ENCODE measurements at regions not wholly inside any gene's neighbourhood (a gene's known extent, or its start where the extent isn't known, plus 50 kb on each side); places are given as distances from the start of the nearest gene placed in this dataset.

GRCh38 chr6:140661691-140662090 is 1287.2 kb upstream of the CITED2 start:
- Histone ChIP-seq H3K4me3 (ENCODE audit: low read length) (no peak overlapping the region), H3K27ac (ENCODE audit: low read length) (no peak overlapping the region), H3F3A (ENCODE audit: insufficient read depth, low read length, poor library complexity, severe bottlenecking) (no peaks in the 10 kb centered on the region), H3K79me2 (replicated peaks; ENCODE audit: insufficient read depth, low read length) (no peaks in the 10 kb centered on the region), H3K4me2 (ENCODE audit: low read length) (no peak overlapping the region), H3K36me3 (ENCODE audit: insufficient read depth, low read length) (no peaks in the 10 kb centered on the region), H3K9ac (ENCODE audit: low read length) (no peak overlapping the region), H3K27me3 (ENCODE audit: insufficient read depth, low read depth, low read length) (no peaks in the 10 kb centered on the region), H3K9me2 (ENCODE audit: insufficient read depth, low read length) (no peaks in the 10 kb centered on the region), H3K9me3 (ENCODE audit: low read length) (no peaks in the 10 kb centered on the region), H4K20me1 (ENCODE audit: insufficient read depth) (no peaks in the 10 kb centered on the region), H2AFZ (ENCODE audit: low read depth, low read length) (no peak overlapping the region)
- no peak for TF ChIP-seq EP300 (conservative IDR thresholded peaks at IDR 0.05; ENCODE audit: poor library complexity, severe bottlenecking)
- TF ChIP-seq CTCF (IDR thresholded peaks at IDR 0.05; ENCODE audit: poor library complexity, severe bottlenecking) = no peak
- TF ChIP-seq EZH2 (IDR thresholded peaks at IDR 0.05; ENCODE audit: borderline replicate concordance, insufficient read depth, low read length, poor library complexity, severe bottlenecking) = no peak
- TF ChIP-seq RAD21 (conservative IDR thresholded peaks at IDR 0.05) = no peak
- no peak for TF ChIP-seq MXI1 (conservative IDR thresholded peaks at IDR 0.05; ENCODE audit: poor library complexity, severe bottlenecking)
- no peak for TF ChIP-seq POLR2AphosphoS5 (IDR thresholded peaks at IDR 0.05)
- no peak for TF ChIP-seq REST (IDR thresholded peaks at IDR 0.05; ENCODE audit: borderline replicate concordance)
- TF ChIP-seq TAF1 (IDR thresholded peaks at IDR 0.05; ENCODE audit: low read depth) = no peak
- no peak for TF ChIP-seq SMC3 (conservative IDR thresholded peaks at IDR 0.05; ENCODE audit: poor library complexity)

- Histone ChIP-seq H3K27ac (ENCODE audit: low read length) (no peak overlapping the region), H3K27me3 (ENCODE audit: insufficient read depth, low read depth, low read length) (no peaks in the 10 kb centered on the region), H3K9ac (ENCODE audit: low read length) (no peak overlapping the region), H3F3A (ENCODE audit: insufficient read depth, low read length, poor library complexity, severe bottlenecking) (no peaks in the 10 kb centered on the region), H3K4me3 (ENCODE audit: low read length) (no peak overlapping the region), H3K9me2 (ENCODE audit: insufficient read depth, low read length) (no peaks in the 10 kb centered on the region), H3K9me3 (ENCODE audit: low read length) (no peaks in the 10 kb centered on the region), H3K36me3 (ENCODE audit: insufficient read depth, low read length) (no peaks in the 10 kb centered on the region), H2AFZ (ENCODE audit: low read depth, low read length) (no peak overlapping the region), H3K4me2 (ENCODE audit: low read length) (no peak overlapping the region), H3K79me2 (replicated peaks; ENCODE audit: insufficient read depth, low read length) (no peaks in the 10 kb centered on the region), H4K20me1 (ENCODE audit: insufficient read depth) (no peaks in the 10 kb centered on the region)
- TF ChIP-seq CTCF (IDR thresholded peaks at IDR 0.05; ENCODE audit: poor library complexity, severe bottlenecking) (no peak), TAF1 (IDR thresholded peaks at IDR 0.05; ENCODE audit: low read depth) (no peak), RAD21 (conservative IDR thresholded peaks at IDR 0.05) (no peak), POLR2AphosphoS5 (IDR thresholded peaks at IDR 0.05) (no peak), MXI1 (conservative IDR thresholded peaks at IDR 0.05; ENCODE audit: poor library complexity, severe bottlenecking) (no peak), SMC3 (conservative IDR thresholded peaks at IDR 0.05; ENCODE audit: poor library complexity) (no peak), EP300 (conservative IDR thresholded peaks at IDR 0.05; ENCODE audit: poor library complexity, severe bottlenecking) (no peak), EZH2 (IDR thresholded peaks at IDR 0.05; ENCODE audit: borderline replicate concordance, insufficient read depth, low read length, poor library complexity, severe bottlenecking) (no peak), REST (IDR thresholded peaks at IDR 0.05; ENCODE audit: borderline replicate concordance) (no peak)
Observed at GRCh38 chr6:140660295-140660694, 1285.8 kb upstream of the CITED2 start.

Data from neural cell (in vitro differentiated cells).